IMR-90 (cell line): ENCODE measurements at regions not wholly inside any gene's neighbourhood (a gene's known extent, or its start where the extent isn't known, plus 50 kb on each side); places are given as distances from the start of the nearest gene placed in this dataset.

Experiments used
- BHLHE40 ChIP-seq: fragments of 150-350 bp; IDR thresholded peaks from 2 replicates; pipeline ENCODE4 v1.6.1; 2016; ENCODE audit warnings: mild to moderate bottlenecking, low read depth, low read length
- CEBPB ChIP-seq: IDR thresholded peaks from 2 replicates; pipeline ENCODE4 v1.6.1; 2012; ENCODE audit warnings: low read depth, low read length, improper control_type of control experiment
- CTCF ChIP-seq: conservative IDR thresholded peaks from 2 replicates; pipeline ENCODE4 v1.5.1; 2012; ENCODE audit warnings: mild to moderate bottlenecking, low read depth, low read length, improper control_type of control experiment
- ELK1 ChIP-seq: fragments of 150-350 bp; IDR thresholded peaks from 2 replicates; pipeline ENCODE4 v1.6.1; 2016; ENCODE audit warnings: low read depth, mild to moderate bottlenecking, low read length, moderate library complexity, borderline replicate concordance
- MAFK ChIP-seq: IDR thresholded peaks from 2 replicates; pipeline ENCODE4 v1.6.1; 2012; ENCODE audit warnings: low read depth, low read length, improper control_type of control experiment
- NFE2L2 ChIP-seq: fragments of 150-350 bp; IDR thresholded peaks from 2 replicates; pipeline ENCODE4 v1.6.1; 2016; ENCODE audit warnings: low read depth, mild to moderate bottlenecking, low read length
- POLR2A ChIP-seq: IDR thresholded peaks from 2 replicates; pipeline ENCODE4 v1.6.1; 2012; ENCODE audit warnings: mild to moderate bottlenecking, low read depth, low read length
- RAD21 ChIP-seq: IDR thresholded peaks from 2 replicates; pipeline ENCODE4 v1.6.1; 2012; ENCODE audit warnings: low read length, improper control_type of control experiment
- RCOR1 ChIP-seq: IDR thresholded peaks from 2 replicates; pipeline ENCODE4 v1.6.1; 2012; ENCODE audit warnings: mild to moderate bottlenecking, low read length, improper control_type of control experiment; ENCODE audit not compliant: insufficient replicate concordance
- SMC3 ChIP-seq: fragments of 150-350 bp; IDR thresholded peaks from 2 replicates; pipeline ENCODE4 v1.6.1; 2016; ENCODE audit warnings: low read depth, mild to moderate bottlenecking, antibody characterized with exemption, low read length, moderate library complexity
- USF2 ChIP-seq: fragments of 150-350 bp; IDR thresholded peaks from 2 replicates; pipeline ENCODE4 v1.6.1; 2017; ENCODE audit warnings: mild to moderate bottlenecking, antibody characterized with exemption, low read length, low read depth

- no peak for TF ChIP-seq POLR2A
- no peak for TF ChIP-seq USF2
- TF ChIP-seq ELK1, result no peak
- TF ChIP-seq CTCF, result no peak
- no peak for TF ChIP-seq NFE2L2
- TF ChIP-seq CEBPB, result no peak
- TF ChIP-seq MAFK, result no peak
- TF ChIP-seq BHLHE40, result no peak
- no peak for TF ChIP-seq RCOR1
- no peak for TF ChIP-seq RAD21
- no peak for TF ChIP-seq SMC3
Measured at GRCh38 chr4:122536001-122536400, 79.5 kb upstream of the IL2 start.
